ENCODE measurements at regions not wholly inside any gene's neighbourhood (a gene's known extent, or its start where the extent isn't known, plus 50 kb on each side); places are given as distances from the start of the nearest gene placed in this dataset.

DNA sequence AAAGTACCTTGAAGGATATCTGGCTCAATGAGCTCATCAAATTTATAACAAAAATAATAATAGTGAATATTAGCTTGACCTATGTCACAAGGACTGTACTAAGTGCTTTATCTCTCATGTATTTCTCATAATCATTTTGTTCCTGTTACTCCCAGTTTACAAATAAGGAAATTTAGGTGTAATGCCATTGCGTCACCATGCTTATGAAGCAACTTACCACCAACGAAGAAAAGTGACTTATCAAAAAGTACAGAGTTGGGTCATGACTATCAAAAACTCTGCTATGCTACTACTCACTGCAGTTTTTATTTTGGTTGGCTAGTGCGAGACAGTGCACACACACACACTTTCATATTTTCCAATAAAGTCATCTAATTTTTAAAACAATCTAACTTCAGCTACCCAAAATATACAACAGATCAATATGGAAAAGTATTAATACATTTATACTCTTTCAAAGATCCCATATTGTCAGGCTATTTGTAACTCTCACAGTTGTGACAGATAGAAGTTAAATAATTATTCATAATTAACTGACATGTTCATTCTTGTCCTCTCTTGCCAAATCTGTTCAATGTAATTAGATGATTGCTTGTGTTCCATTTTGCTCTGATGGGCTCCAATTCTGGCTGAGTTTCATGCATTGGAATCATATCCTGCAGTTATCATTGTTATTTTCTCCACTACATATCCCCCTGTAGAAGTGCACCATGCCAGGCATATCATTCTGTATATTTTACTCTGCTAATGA lies 119.4 kb downstream of the KCNJ2 start:
- no peaks in the 10 kb centered on the region for H3K27me3 Mint-ChIP-seq (ENCODE audit: insufficient read depth, low read depth, poor library complexity)
- DNase-seq (ENCODE audit: low spot score) (no peak), ATAC-seq (no peak)
- H3K4me3 ChIP-seq, result no peak overlapping the region
- no peaks in the 10 kb centered on the region for H4K20me1 ChIP-seq (replicated peaks; ENCODE audit: insufficient read depth)
- H3K9me3 Mint-ChIP-seq, result peaks cover 5% of the 10 kb centered on the region; the same call in 1 of the 3 replicates
- H3K79me2 ChIP-seq (replicated peaks; ENCODE audit: insufficient read depth), result no peaks in the 10 kb centered on the region
- H3K4me1 Mint-ChIP-seq, result no peaks in the 10 kb centered on the region
- H3K4me1 ChIP-seq (ENCODE audit: insufficient read depth), result no peaks in the 10 kb centered on the region
- no peaks in the 10 kb centered on the region for H3K36me3 ChIP-seq (ENCODE audit: insufficient read depth)
- H3K27ac Mint-ChIP-seq, result no peak overlapping the region
- H3K27ac ChIP-seq (ENCODE audit: low read depth), result no peak overlapping the region
- H3K9me2 ChIP-seq (ENCODE audit: insufficient read depth), result 0 out of 2 replicates have a peak, but pooled peaks cover 6% of the 10 kb centered on the region
- H3K27me3 ChIP-seq (ENCODE audit: insufficient read depth), result no peaks in the 10 kb centered on the region
- H3K36me3 Mint-ChIP-seq (ENCODE audit: low read depth), result peaks cover 4% of the 10 kb centered on the region; the same call in 2 of the 3 replicates
- H3K4me3 Mint-ChIP-seq, result no peak overlapping the region
- no peak overlapping the region for H3K4me2 ChIP-seq
- TF ChIP-seq EZH2 (IDR thresholded peaks at IDR 0.05; ENCODE audit: low read depth, unreplicated experiment) (no peak), POLR2AphosphoS5 (IDR thresholded peaks at IDR 0.05; ENCODE audit: low read depth) (no peak), CREB1 (CRISPR knock-in tag; IDR thresholded peaks at IDR 0.05; ENCODE audit: low read depth) (no peak), ZNF331 (CRISPR knock-in tag; IDR thresholded peaks at IDR 0.05; ENCODE audit: low read depth) (no peak), STAT1 (IDR thresholded peaks at IDR 0.05; ENCODE audit: unreplicated experiment) (no peak), ZNF114 (CRISPR knock-in tag; IDR thresholded peaks at IDR 0.05) (no peak), EZH2phosphoT487 (IDR thresholded peaks at IDR 0.05; ENCODE audit: unreplicated experiment) (no peak)
- TF ChIP-seq, protein P1, sequence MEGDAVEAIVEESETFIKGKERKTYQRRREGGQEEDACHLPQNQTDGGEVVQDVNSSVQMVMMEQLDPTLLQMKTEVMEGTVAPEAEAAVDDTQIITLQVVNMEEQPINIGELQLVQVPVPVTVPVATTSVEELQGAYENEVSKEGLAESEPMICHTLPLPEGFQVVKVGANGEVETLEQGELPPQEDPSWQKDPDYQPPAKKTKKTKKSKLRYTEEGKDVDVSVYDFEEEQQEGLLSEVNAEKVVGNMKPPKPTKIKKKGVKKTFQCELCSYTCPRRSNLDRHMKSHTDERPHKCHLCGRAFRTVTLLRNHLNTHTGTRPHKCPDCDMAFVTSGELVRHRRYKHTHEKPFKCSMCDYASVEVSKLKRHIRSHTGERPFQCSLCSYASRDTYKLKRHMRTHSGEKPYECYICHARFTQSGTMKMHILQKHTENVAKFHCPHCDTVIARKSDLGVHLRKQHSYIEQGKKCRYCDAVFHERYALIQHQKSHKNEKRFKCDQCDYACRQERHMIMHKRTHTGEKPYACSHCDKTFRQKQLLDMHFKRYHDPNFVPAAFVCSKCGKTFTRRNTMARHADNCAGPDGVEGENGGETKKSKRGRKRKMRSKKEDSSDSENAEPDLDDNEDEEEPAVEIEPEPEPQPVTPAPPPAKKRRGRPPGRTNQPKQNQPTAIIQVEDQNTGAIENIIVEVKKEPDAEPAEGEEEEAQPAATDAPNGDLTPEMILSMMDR (conservative IDR thresholded peaks at IDR 0.05; ENCODE audit: low read depth in 2 of 2), result no peak
- TF ChIP-seq, protein P2, sequence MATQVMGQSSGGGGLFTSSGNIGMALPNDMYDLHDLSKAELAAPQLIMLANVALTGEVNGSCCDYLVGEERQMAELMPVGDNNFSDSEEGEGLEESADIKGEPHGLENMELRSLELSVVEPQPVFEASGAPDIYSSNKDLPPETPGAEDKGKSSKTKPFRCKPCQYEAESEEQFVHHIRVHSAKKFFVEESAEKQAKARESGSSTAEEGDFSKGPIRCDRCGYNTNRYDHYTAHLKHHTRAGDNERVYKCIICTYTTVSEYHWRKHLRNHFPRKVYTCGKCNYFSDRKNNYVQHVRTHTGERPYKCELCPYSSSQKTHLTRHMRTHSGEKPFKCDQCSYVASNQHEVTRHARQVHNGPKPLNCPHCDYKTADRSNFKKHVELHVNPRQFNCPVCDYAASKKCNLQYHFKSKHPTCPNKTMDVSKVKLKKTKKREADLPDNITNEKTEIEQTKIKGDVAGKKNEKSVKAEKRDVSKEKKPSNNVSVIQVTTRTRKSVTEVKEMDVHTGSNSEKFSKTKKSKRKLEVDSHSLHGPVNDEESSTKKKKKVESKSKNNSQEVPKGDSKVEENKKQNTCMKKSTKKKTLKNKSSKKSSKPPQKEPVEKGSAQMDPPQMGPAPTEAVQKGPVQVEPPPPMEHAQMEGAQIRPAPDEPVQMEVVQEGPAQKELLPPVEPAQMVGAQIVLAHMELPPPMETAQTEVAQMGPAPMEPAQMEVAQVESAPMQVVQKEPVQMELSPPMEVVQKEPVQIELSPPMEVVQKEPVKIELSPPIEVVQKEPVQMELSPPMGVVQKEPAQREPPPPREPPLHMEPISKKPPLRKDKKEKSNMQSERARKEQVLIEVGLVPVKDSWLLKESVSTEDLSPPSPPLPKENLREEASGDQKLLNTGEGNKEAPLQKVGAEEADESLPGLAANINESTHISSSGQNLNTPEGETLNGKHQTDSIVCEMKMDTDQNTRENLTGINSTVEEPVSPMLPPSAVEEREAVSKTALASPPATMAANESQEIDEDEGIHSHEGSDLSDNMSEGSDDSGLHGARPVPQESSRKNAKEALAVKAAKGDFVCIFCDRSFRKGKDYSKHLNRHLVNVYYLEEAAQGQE (IDR thresholded peaks at IDR 0.05; ENCODE audit: unreplicated experiment), result no peak
- TF ChIP-seq, protein P3, sequence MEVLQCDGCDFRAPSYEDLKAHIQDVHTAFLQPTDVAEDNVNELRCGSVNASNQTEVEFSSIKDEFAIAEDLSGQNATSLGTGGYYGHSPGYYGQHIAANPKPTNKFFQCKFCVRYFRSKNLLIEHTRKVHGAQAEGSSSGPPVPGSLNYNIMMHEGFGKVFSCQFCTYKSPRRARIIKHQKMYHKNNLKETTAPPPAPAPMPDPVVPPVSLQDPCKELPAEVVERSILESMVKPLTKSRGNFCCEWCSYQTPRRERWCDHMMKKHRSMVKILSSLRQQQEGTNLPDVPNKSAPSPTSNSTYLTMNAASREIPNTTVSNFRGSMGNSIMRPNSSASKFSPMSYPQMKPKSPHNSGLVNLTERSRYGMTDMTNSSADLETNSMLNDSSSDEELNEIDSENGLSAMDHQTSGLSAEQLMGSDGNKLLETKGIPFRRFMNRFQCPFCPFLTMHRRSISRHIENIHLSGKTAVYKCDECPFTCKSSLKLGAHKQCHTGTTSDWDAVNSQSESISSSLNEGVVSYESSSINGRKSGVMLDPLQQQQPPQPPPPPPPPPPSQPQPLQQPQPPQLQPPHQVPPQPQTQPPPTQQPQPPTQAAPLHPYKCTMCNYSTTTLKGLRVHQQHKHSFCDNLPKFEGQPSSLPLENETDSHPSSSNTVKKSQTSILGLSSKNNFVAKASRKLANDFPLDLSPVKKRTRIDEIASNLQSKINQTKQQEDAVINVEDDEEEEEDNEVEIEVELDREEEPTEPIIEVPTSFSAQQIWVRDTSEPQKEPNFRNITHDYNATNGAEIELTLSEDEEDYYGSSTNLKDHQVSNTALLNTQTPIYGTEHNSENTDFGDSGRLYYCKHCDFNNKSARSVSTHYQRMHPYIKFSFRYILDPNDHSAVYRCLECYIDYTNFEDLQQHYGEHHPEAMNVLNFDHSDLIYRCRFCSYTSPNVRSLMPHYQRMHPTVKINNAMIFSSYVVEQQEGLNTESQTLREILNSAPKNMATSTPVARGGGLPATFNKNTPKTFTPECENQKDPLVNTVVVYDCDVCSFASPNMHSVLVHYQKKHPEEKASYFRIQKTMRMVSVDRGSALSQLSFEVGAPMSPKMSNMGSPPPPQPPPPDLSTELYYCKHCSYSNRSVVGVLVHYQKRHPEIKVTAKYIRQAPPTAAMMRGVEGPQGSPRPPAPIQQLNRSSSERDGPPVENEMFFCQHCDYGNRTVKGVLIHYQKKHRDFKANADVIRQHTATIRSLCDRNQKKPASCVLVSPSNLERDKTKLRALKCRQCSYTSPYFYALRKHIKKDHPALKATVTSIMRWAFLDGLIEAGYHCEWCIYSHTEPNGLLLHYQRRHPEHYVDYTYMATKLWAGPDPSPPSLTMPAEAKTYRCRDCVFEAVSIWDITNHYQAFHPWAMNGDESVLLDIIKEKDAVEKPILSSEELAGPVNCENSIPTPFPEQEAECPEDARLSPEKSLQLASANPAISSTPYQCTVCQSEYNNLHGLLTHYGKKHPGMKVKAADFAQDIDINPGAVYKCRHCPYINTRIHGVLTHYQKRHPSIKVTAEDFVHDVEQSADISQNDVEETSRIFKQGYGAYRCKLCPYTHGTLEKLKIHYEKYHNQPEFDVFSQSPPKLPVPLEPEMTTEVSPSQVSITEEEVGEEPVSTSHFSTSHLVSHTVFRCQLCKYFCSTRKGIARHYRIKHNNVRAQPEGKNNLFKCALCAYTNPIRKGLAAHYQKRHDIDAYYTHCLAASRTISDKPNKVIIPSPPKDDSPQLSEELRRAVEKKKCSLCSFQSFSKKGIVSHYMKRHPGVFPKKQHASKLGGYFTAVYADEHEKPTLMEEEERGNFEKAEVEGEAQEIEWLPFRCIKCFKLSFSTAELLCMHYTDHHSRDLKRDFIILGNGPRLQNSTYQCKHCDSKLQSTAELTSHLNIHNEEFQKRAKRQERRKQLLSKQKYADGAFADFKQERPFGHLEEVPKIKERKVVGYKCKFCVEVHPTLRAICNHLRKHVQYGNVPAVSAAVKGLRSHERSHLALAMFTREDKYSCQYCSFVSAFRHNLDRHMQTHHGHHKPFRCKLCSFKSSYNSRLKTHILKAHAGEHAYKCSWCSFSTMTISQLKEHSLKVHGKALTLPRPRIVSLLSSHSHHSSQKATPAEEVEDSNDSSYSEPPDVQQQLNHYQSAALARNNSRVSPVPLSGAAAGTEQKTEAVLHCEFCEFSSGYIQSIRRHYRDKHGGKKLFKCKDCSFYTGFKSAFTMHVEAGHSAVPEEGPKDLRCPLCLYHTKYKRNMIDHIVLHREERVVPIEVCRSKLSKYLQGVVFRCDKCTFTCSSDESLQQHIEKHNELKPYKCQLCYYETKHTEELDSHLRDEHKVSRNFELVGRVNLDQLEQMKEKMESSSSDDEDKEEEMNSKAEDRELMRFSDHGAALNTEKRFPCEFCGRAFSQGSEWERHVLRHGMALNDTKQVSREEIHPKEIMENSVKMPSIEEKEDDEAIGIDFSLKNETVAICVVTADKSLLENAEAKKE (CRISPR knock-in tag; IDR thresholded peaks at IDR 0.05), result no peak
- H2AFZ ChIP-seq, result no peak overlapping the region
- no peaks in the 10 kb centered on the region for H3F3A ChIP-seq (replicated peaks; ENCODE audit: low read depth)

Measured in GM23338 (cell line).